SK-N-SH (cell line): ENCODE measurements at regions not wholly inside any gene's neighbourhood (a gene's known extent, or its start where the extent isn't known, plus 50 kb on each side); places are given as distances from the start of the nearest gene placed in this dataset.
"Not testable (repeated sequence)": the region's sequence is repeated elsewhere in the genome, so short reads cannot be mapped to it uniquely, and the experiment has no call there.

Experiments used
- CTCF ChIA-PET: fragments of 300-600, 350-600 bp; formaldehyde crosslinking; extraction: SDS; loops from one replicate; lab custom pipeline; 2021; lab: Yijun Ruan, JAX
- POLR2A ChIA-PET: fragments of 350-600 bp; sonication (Branson Sonifier 250); formaldehyde crosslinking; extraction: SDS; loops from one replicate; lab custom pipeline; 2020; ENCODE audit warnings: antibody characterized with exemption, inconsistent platforms; lab: Yijun Ruan, JAX
- DNase-seq: peaks from one replicate; pipeline ENCODE4 v3.0.0; 2012
- H2AFZ ChIP-seq: fragments of 200-600 bp; sonication (generic); 2 replicates; pipeline ENCODE4 v1.8.1; 2016; ENCODE audit warnings: antibody characterized with exemption, mild to moderate bottlenecking, low read depth
- H3F3A ChIP-seq: fragments of 200-600 bp; sonication (generic); replicated peaks from 2 replicates; pipeline ENCODE3; 2016; ENCODE audit warnings: antibody characterized with exemption, mild to moderate bottlenecking; ENCODE audit not compliant: insufficient read depth
- H3K27ac ChIP-seq, 2 experiments: fragments of 200-500 bp in 1 of 2; fragments of 200-600 bp in 1 of 2; sonication (Bioruptor generic) in 1 of 2; sonication (generic), shearing (Covaris generic) in 1 of 2; 2 replicates each; pipeline versions ENCODE4 v1.5.1 to v1.6.1; 2014 to 2016; ENCODE audit warnings: low read depth in 2 of 2, inconsistent platforms in 1 of 2, low read length in 1 of 2, mild to moderate bottlenecking in 1 of 2, mixed read lengths in 1 of 2
- H3K27me3 ChIP-seq: fragments of 200-600 bp; sonication (generic), shearing (Covaris generic); 2 replicates; pipeline ENCODE4 v1.6.1; 2016; ENCODE audit warnings: mixed run types; ENCODE audit not compliant: insufficient read depth
- H3K36me3 ChIP-seq, 2 experiments: fragments of 200-500 bp in 1 of 2; fragments of 200-600 bp in 1 of 2; sonication (Bioruptor generic) in 1 of 2; sonication (generic) in 1 of 2; replicated peaks in 1 of 2; 2 replicates each; pipeline versions ENCODE3 to v1.5.1; 2014 to 2016; ENCODE audit warnings: low read length in 1 of 2, mild to moderate bottlenecking in 1 of 2; ENCODE audit not compliant: insufficient read depth in 2 of 2, control insufficient read depth in 1 of 2
- H3K4me1 ChIP-seq, 2 experiments: fragments of 200-500 bp in 1 of 2; fragments of 200-600 bp in 1 of 2; sonication (Bioruptor generic) in 1 of 2; sonication (generic), shearing (Covaris generic) in 1 of 2; 2 replicates each; pipeline versions ENCODE4 v1.5.1 to v1.6.1; 2014 to 2016; ENCODE audit warnings: low read depth in 1 of 2, low read length in 1 of 2, mixed run types in 1 of 2; ENCODE audit not compliant: insufficient read depth in 2 of 2, control insufficient read depth in 1 of 2
- H3K4me2 ChIP-seq: fragments of 200-600 bp; sonication (generic), shearing (Covaris generic); 2 replicates; pipeline ENCODE4 v1.6.1; 2017; ENCODE audit warnings: mixed run types
- H3K4me3 ChIP-seq, 2 experiments: fragments of 200-500 bp in 1 of 2; fragments of 200-600 bp in 1 of 2; sonication (Bioruptor generic) in 1 of 2; sonication (generic), shearing (Covaris generic) in 1 of 2; 2 replicates each; pipeline versions ENCODE4 v1.5.1 to v1.8.1; 2014 to 2016; ENCODE audit warnings: low read depth in 2 of 2, inconsistent platforms in 1 of 2, low read length in 1 of 2, mild to moderate bottlenecking in 1 of 2, mixed read lengths in 1 of 2, moderate library complexity in 1 of 2
- H3K79me2 ChIP-seq: fragments of 200-600 bp; sonication (generic); 2 replicates; pipeline ENCODE4 v1.8.1; 2017; ENCODE audit warnings: mild to moderate bottlenecking; ENCODE audit not compliant: insufficient read depth
- H3K9ac ChIP-seq: fragments of 200-600 bp; sonication (generic); 2 replicates; pipeline ENCODE4 v1.6.1; 2017; ENCODE audit warnings: mixed run types
- H3K9me2 ChIP-seq: fragments of 200-600 bp; sonication (generic); 2 replicates; pipeline ENCODE4 v1.6.1; 2017; ENCODE audit warnings: mixed run types
- H3K9me3 ChIP-seq: fragments of 200-600 bp; sonication (generic); 2 replicates; pipeline ENCODE4 v1.6.1; 2017; ENCODE audit warnings: mixed run types, mild to moderate bottlenecking, moderate library complexity
- H4K20me1 ChIP-seq: fragments of 200-600 bp; sonication (generic); 2 replicates; pipeline ENCODE4 v1.6.1; 2017; ENCODE audit warnings: mild to moderate bottlenecking, mixed run types; ENCODE audit not compliant: insufficient read depth
- WGBS: methylation state at CpG from one replicate; pipeline ENCODE4 v1.1.6; 2017; ENCODE audit warnings: low lambda C conversion rate; 5-methylcytosine and 5-hydroxymethylcytosine counted together
- small RNA-seq, 7 experiments: library from RNA; depleted of rRNA; stranded (forward); fragments of <200 nt; gene quantifications; one replicate each; pipeline ENCODE3, GENCODE V24; 2012

DNA sequence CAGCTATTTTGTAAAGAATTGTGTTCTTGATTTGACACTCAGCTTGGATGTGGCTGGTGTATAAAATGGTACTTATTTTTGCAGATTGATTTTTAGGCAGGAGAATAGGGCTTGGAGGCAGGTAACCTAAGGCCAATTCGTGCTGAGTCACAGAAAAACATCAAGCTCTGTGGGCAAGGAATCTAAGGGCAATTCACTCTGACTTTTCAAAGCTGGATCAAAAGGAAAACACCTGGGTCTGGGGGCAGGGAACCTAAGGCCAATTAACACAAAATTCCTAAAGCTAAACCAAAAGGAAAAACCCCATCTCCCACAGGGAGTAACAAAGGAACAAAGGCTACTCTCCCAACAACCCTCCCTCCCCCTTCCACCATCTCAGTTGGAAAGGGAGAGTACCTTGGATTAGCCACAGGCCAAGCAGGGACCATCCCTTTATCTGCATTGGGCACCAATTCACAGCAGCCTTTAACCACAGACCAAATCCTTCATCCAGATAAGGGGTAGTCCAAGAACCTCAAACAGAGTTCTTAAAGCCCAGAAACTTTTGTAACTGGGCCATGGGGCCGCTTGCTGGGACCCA, 489.0 kb upstream of the TGIF2LX start:
- H3K27ac ChIP-seq, H3K9me2 ChIP-seq, H2AFZ ChIP-seq, H3K9me3 ChIP-seq, H3K79me2 ChIP-seq, H3F3A ChIP-seq, H3K27me3 ChIP-seq, H3K9ac ChIP-seq, CTCF ChIA-PET, H3K4me3 ChIP-seq, H4K20me1 ChIP-seq, H3K4me2 ChIP-seq, POLR2A ChIA-PET, H3K4me1 ChIP-seq, H3K36me3 ChIP-seq, DNase-seq: not testable (repeated sequence)
- 0% methylated on average over 1 of the region's 2 CpGs for WGBS

Small RNA genes lying in the stretch of these regions (small RNA-seq; reads per million reads assigned to genes)
- 0 reads per million in 7 experiments for gene SRIP2
